AG04450 (cell line): ENCODE measurements at regions not wholly inside any gene's neighbourhood (a gene's known extent, or its start where the extent isn't known, plus 50 kb on each side); places are given as distances from the start of the nearest gene placed in this dataset.
"Not testable (repeated sequence)": the region's sequence is repeated elsewhere in the genome, so short reads cannot be mapped to it uniquely, and the experiment has no call there.

Experiments
- CTCF ChIA-PET: fragments of 300-600, 350-600 bp; formaldehyde crosslinking; extraction: SDS; loops from one replicate; lab custom pipeline; 2022; ENCODE audit warnings: antibody characterized with exemption, inconsistent platforms; lab: Charles Lee
- POLR2A ChIA-PET: fragments of 350-600 bp; formaldehyde crosslinking; extraction: SDS; loops from one replicate; lab custom pipeline; 2021; ENCODE audit warnings: antibody characterized with exemption, inconsistent platforms; lab: Yijun Ruan, JAX
- DNase-seq: peaks from one replicate; pipeline ENCODE4 v3.0.0-alpha.2; 2011; ENCODE audit warnings: low read depth, low spot score
- H3K27ac ChIP-seq: one replicate; pipeline ENCODE4 v1.5.1; 2012; ENCODE audit warnings: low read depth, low read length, control low read depth
- H3K27me3 ChIP-seq: one replicate; pipeline ENCODE4 v1.6.0; 2012; ENCODE audit warnings: low read length; ENCODE audit not compliant: control insufficient read depth, insufficient read depth
- H3K4me3 ChIP-seq: 2 replicates; pipeline ENCODE4 v1.5.1; 2011; ENCODE audit warnings: mild to moderate bottlenecking, low read depth, low read length, control low read depth
- H3K9me3 ChIP-seq: 2 replicates; pipeline ENCODE4 v1.5.1; 2012; ENCODE audit warnings: low read length; ENCODE audit not compliant: control insufficient read depth, insufficient read depth
- TF ChIP-seq, protein P1 (sequence below): IDR thresholded peaks from 2 replicates; pipeline ENCODE4 v1.5.1; 2011; ENCODE audit warnings: low read depth, low read length, control low read depth, inconsistent platforms

GRCh38 chr4:187128222-187128621, 404.6 kb upstream of the FAT1 start:
- Histone ChIP-seq H3K27ac (no peak overlapping the region), H3K4me3 (no peak overlapping the region), H3K27me3 (no peaks in the 10 kb centered on the region), H3K9me3 (no peaks in the 10 kb centered on the region)
- DNase-seq: no peak
- ChIA-PET CTCF (no interaction called here), POLR2A (no interaction called here)
- TF ChIP-seq, protein P1, sequence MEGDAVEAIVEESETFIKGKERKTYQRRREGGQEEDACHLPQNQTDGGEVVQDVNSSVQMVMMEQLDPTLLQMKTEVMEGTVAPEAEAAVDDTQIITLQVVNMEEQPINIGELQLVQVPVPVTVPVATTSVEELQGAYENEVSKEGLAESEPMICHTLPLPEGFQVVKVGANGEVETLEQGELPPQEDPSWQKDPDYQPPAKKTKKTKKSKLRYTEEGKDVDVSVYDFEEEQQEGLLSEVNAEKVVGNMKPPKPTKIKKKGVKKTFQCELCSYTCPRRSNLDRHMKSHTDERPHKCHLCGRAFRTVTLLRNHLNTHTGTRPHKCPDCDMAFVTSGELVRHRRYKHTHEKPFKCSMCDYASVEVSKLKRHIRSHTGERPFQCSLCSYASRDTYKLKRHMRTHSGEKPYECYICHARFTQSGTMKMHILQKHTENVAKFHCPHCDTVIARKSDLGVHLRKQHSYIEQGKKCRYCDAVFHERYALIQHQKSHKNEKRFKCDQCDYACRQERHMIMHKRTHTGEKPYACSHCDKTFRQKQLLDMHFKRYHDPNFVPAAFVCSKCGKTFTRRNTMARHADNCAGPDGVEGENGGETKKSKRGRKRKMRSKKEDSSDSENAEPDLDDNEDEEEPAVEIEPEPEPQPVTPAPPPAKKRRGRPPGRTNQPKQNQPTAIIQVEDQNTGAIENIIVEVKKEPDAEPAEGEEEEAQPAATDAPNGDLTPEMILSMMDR: no peak

DNA sequence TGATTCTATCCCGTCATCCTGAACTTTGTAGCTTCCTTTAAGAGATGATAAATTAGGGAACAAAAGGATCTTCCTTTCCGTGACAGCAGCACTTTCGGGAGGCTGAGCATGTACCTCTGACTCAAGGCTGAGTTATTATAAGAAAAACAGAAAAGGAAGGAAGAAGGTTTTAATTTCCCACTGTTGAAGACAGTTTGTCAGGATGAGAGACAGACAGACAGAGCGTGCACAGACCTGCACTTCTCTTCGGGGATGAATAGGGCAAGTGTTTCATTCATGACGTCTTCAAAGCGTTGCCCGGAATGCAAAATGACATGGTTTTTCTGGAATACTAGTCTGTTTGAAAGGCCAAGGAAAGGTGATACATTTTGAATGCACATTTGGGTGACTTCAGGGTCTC, 405.3 kb upstream of the FAT1 start:
- ChIA-PET CTCF (no interaction called here), POLR2A (no interaction called here)
- no peak for DNase-seq
- Histone ChIP-seq H3K27me3 (no peaks in the 10 kb centered on the region), H3K27ac (no peak overlapping the region), H3K9me3 (no peaks in the 10 kb centered on the region), H3K4me3 (no peak overlapping the region)
- TF ChIP-seq, protein P1: no peak

- DNase-seq, CTCF ChIA-PET, POLR2A ChIA-PET: not testable (repeated sequence)
These were observed 408.2 kb upstream of the FAT1 start for GRCh38 chr4:187131826-187132225.

GRCh38 chr4:187135878-187136277, 412.2 kb upstream of the FAT1 start:
- Histone ChIP-seq H3K27ac (no peak overlapping the region), H3K27me3 (peaks cover 2% of the 10 kb centered on the region), H3K9me3 (no peaks in the 10 kb centered on the region), H3K4me3 (no peak overlapping the region)
- TF ChIP-seq, protein P1: no peak
- CTCF ChIA-PET: no interaction called here
- POLR2A ChIA-PET: no interaction called here
- DNase-seq: no peak

More at GRCh38 chr4:187131826-187132225, 408.2 kb upstream of the FAT1 start:
- H3K27ac ChIP-seq, H3K4me3 ChIP-seq, H3K27me3 ChIP-seq, H3K9me3 ChIP-seq: not testable (repeated sequence)

GRCh38 chr4:187139141-187139540, 415.5 kb upstream of the FAT1 start:
- DNase-seq: no peak
- POLR2A ChIA-PET: no interaction called here

More at GRCh38 chr4:187139141-187139540, 415.5 kb upstream of the FAT1 start:
- H3K27ac ChIP-seq: no peak overlapping the region
- H3K4me3 ChIP-seq: no peak overlapping the region
- H3K9me3 ChIP-seq: no peaks in the 10 kb centered on the region
- CTCF ChIA-PET: no interaction called here
- TF ChIP-seq, protein P1: no peak
- H3K27me3 ChIP-seq: peaks cover 2% of the 10 kb centered on the region
